ENCODE measurements at regions not wholly inside any gene's neighbourhood (a gene's known extent, or its start where the extent isn't known, plus 50 kb on each side); places are given as distances from the start of the nearest gene placed in this dataset.

- no peak for FAIRE-seq
- DNase-seq (ENCODE audit: extremely low read depth in 1 of 4, low spot score in 3 of 4), result no peak
- no peak for ATAC-seq
- Histone ChIP-seq H3K27ac (ENCODE audit: extremely low read depth, low read depth, low read length) (no peak overlapping the region), H3K9me3 (replicated peaks; ENCODE audit: control insufficient read depth, insufficient read depth, low read depth, low read length) (no peaks in the 10 kb centered on the region), H3K4me1 (replicated peaks in 1 of 2; ENCODE audit: control insufficient read depth in 2 of 2, insufficient read depth in 2 of 2, low read length in 2 of 2) (no peaks in the 10 kb centered on the region), H3K4me2 (ENCODE audit: insufficient read depth, low read length) (no peak overlapping the region), H3K4me3 (no peak overlapping the region), H3K27me3 (ENCODE audit: control insufficient read depth in 2 of 2, insufficient read depth in 2 of 2, low read length in 2 of 2) (no peaks in the 10 kb centered on the region), H4K20me1 (replicated peaks; ENCODE audit: control insufficient read depth, insufficient read depth, low read length) (no peaks in the 10 kb centered on the region), H3K9me1 (ENCODE audit: control insufficient read depth, insufficient read depth, low read length) (no peaks in the 10 kb centered on the region), H3K36me3 (ENCODE audit: control insufficient read depth, insufficient read depth, low read length) (no peaks in the 10 kb centered on the region), H2AFZ (ENCODE audit: low read depth, low read length) (no peak overlapping the region), H3K79me2 (ENCODE audit: control insufficient read depth, insufficient read depth, low read length) (no peaks in the 10 kb centered on the region), H3K9ac (ENCODE audit: insufficient read depth in 1 of 2, low read depth in 2 of 2, low read length in 2 of 2) (no peak overlapping the region)
- in situ Hi-C loops (cut with MboI), result no loop called here
- intact Hi-C loops (cut with micrococcal nuclease), result no loop called here
- ChIA-PET POLR2A (no interaction called here), CTCF (ENCODE audit: low intra/inter-chr PET ratio) (no interaction called here)
- 6% methylated on average over 2 of the region's 3 CpGs for WGBS (ENCODE audit: insufficient coverage, low coverage, missing lambda C conversion rate)
- no peak for TF ChIP-seq HDAC2 (IDR thresholded peaks at IDR 0.05)
- no peak for TF ChIP-seq ZNF282 (CRISPR knock-in tag; IDR thresholded peaks at IDR 0.05)
- no peak for TF ChIP-seq CEBPZ (IDR thresholded peaks at IDR 0.05; ENCODE audit: borderline replicate concordance, low read depth, low read length)
- no peak for TF ChIP-seq ZNF184 (CRISPR knock-in tag; IDR thresholded peaks at IDR 0.05)
- TF ChIP-seq IRF9 (tag; IDR thresholded peaks at IDR 0.05), result no peak
- no peak for TF ChIP-seq ZNF79 (CRISPR knock-in tag; IDR thresholded peaks at IDR 0.05; ENCODE audit: low read depth)
- no peak for TF ChIP-seq ELK3 (CRISPR knock-in tag; IDR thresholded peaks at IDR 0.05)
- TF ChIP-seq FOXK2 (conservative IDR thresholded peaks at IDR 0.05 in 1 of 2, IDR thresholded peaks at IDR 0.05 in 1 of 2; ENCODE audit: low read depth in 2 of 2), result no peak
- no peak for TF ChIP-seq GABPB1 (CRISPR knock-in tag; IDR thresholded peaks at IDR 0.05)
- no peak for TF ChIP-seq ZSCAN29 (IDR thresholded peaks at IDR 0.05)
- TF ChIP-seq USF2 (CRISPR knock-in tag; IDR thresholded peaks at IDR 0.05), result no peak
- TF ChIP-seq HSF4 (CRISPR knock-in tag; IDR thresholded peaks at IDR 0.05; ENCODE audit: borderline replicate concordance), result no peak
- no TSS peak for BruUV-seq (replicated peaks)
Observed at GRCh38 chr18:60929966-60930365, 403.3 kb upstream of the CDH20 start.
